ENCODE measurements at regions not wholly inside any gene's neighbourhood (a gene's known extent, or its start where the extent isn't known, plus 50 kb on each side); places are given as distances from the start of the nearest gene placed in this dataset.
"Not testable (repeated sequence)": the region's sequence is repeated elsewhere in the genome, so short reads cannot be mapped to it uniquely, and the experiment has no call there.

DNA sequence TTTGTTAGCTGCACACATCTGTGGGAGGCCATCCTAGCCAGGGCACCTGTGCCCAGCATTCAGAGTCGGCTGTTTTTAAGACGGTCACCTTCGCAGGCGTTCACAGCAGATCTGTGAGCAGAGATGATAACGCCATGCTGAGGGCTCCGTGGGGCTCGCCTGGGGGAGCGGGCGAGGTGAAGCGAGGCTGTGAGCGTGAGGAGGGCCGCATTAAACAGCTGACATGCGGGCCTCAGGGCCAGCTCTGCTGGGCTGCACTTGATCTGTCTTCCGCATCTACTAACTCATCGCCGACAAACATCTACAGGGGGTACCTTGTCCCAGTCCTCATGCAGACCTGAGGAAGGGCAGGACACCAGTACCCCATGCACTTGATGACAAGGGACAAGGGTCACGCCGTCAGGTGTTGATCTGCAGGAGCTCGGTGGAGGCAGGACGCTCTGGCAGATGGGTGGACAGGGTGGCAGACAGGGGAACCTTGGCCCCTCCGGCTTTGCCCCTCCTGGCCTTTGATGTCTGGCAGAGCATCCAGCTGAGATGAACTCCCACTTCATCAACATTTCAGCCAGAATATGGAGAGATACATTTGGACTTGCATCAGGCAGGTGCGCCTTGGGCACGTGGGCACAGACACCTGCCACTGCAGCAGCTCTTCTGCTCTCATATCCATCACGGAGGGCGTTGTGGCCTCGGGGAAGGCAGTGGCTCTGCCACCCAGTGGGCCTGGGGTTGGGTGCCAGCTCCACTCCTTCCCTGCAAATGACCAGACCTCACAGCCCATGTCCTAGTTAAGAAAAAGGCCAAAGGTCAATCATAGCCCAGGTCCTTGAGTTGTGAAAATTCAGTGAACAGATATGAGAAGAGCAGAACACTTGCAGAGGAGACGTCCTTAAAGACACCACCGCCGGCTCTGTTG is 822.9 kb downstream of the BRD1 start (continued):
- TF ChIP-seq, protein P1, sequence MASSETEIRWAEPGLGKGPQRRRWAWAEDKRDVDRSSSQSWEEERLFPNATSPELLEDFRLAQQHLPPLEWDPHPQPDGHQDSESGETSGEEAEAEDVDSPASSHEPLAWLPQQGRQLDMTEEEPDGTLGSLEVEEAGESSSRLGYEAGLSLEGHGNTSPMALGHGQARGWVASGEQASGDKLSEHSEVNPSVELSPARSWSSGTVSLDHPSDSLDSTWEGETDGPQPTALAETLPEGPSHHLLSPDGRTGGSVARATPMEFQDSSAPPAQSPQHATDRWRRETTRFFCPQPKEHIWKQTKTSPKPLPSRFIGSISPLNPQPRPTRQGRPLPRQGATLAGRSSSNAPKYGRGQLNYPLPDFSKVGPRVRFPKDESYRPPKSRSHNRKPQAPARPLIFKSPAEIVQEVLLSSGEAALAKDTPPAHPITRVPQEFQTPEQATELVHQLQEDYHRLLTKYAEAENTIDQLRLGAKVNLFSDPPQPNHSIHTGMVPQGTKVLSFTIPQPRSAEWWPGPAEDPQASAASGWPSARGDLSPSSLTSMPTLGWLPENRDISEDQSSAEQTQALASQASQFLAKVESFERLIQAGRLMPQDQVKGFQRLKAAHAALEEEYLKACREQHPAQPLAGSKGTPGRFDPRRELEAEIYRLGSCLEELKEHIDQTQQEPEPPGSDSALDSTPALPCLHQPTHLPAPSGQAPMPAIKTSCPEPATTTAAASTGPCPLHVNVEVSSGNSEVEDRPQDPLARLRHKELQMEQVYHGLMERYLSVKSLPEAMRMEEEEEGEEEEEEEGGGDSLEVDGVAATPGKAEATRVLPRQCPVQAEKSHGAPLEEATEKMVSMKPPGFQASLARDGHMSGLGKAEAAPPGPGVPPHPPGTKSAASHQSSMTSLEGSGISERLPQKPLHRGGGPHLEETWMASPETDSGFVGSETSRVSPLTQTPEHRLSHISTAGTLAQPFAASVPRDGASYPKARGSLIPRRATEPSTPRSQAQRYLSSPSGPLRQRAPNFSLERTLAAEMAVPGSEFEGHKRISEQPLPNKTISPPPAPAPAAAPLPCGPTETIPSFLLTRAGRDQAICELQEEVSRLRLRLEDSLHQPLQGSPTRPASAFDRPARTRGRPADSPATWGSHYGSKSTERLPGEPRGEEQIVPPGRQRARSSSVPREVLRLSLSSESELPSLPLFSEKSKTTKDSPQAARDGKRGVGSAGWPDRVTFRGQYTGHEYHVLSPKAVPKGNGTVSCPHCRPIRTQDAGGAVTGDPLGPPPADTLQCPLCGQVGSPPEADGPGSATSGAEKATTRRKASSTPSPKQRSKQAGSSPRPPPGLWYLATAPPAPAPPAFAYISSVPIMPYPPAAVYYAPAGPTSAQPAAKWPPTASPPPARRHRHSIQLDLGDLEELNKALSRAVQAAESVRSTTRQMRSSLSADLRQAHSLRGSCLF (CRISPR knock-in tag; IDR thresholded peaks at IDR 0.05; ENCODE audit: borderline replicate concordance): no peak
- TF ChIP-seq NR3C1 (CRISPR knock-in tag; IDR thresholded peaks at IDR 0.05) (no peak), TOPORS (CRISPR knock-in tag; IDR thresholded peaks at IDR 0.05) (no peak), ZNF788 (CRISPR knock-in tag; IDR thresholded peaks at IDR 0.05; ENCODE audit: borderline replicate concordance) (no peak), TCF7L2 (IDR thresholded peaks at IDR 0.05; ENCODE audit: low read depth, low read length) (no peak), ZNF768 (CRISPR knock-in tag; IDR thresholded peaks at IDR 0.05) (no peak), MAF1 (CRISPR knock-in tag; IDR thresholded peaks at IDR 0.05; ENCODE audit: borderline replicate concordance) (no peak), ATRX (CRISPR knock-in tag; IDR thresholded peaks at IDR 0.05; ENCODE audit: borderline replicate concordance) (no peak), POLR2A (IDR thresholded peaks at IDR 0.05; ENCODE audit: insufficient read depth in 1 of 2, low read depth in 2 of 2, low read length in 2 of 2) (no peak), ZNF556 (CRISPR knock-in tag; IDR thresholded peaks at IDR 0.05; ENCODE audit: borderline replicate concordance) (no peak)
- TF ChIP-seq, protein P2, sequence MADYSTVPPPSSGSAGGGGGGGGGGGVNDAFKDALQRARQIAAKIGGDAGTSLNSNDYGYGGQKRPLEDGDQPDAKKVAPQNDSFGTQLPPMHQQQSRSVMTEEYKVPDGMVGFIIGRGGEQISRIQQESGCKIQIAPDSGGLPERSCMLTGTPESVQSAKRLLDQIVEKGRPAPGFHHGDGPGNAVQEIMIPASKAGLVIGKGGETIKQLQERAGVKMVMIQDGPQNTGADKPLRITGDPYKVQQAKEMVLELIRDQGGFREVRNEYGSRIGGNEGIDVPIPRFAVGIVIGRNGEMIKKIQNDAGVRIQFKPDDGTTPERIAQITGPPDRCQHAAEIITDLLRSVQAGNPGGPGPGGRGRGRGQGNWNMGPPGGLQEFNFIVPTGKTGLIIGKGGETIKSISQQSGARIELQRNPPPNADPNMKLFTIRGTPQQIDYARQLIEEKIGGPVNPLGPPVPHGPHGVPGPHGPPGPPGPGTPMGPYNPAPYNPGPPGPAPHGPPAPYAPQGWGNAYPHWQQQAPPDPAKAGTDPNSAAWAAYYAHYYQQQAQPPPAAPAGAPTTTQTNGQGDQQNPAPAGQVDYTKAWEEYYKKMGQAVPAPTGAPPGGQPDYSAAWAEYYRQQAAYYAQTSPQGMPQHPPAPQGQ (CRISPR knock-in tag; IDR thresholded peaks at IDR 0.05; ENCODE audit: borderline replicate concordance): no peak

DNA sequence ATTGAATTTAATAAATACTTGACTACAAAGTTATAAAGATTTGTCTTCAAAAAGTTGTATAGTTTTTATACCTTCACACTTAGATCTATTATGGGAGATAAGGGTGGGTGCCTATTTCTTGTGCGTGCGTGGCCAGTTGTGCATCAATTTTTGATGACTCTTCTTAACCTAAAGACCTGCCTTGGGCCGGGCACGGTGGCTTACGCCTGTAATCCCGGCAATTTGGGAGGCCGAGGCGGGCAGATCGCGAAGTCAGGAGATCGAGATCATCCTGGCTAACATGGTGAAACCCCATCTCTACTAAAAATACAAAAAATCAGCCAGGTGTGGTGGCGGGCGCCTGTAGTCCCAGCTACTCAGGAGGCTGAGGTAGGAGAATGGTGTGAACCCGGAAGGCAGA is 830.1 kb downstream of the BRD1 start:
- ATAC-seq; H3K4me2 ChIP-seq (ENCODE audit: low read depth, low read length); H3K9ac ChIP-seq (ENCODE audit: insufficient read depth, low read depth, low read length); H3K4me3 ChIP-seq (replicated peaks in 1 of 3; ENCODE audit: insufficient read depth in 1 of 3, low read depth in 2 of 3, low read length in 3 of 3); H3K79me2 ChIP-seq (ENCODE audit: insufficient read depth, low read length); POLR2A ChIA-PET; DNase-seq (ENCODE audit: low spot score); H3K27ac ChIP-seq (ENCODE audit: extremely low read length, insufficient read depth, low read length); H3K36me3 ChIP-seq (replicated peaks in 1 of 2; ENCODE audit: control insufficient read depth in 1 of 2, insufficient read depth in 2 of 2, low read length in 2 of 2); H4K20me1 ChIP-seq (ENCODE audit: insufficient read depth, low read length); BruUV-seq (replicated peaks); CTCF ChIA-PET (ENCODE audit: low intra/inter-chr PET ratio, low total read pairs); FAIRE-seq; H2AFZ ChIP-seq (ENCODE audit: low read length); H3K27me3 ChIP-seq (ENCODE audit: control insufficient read depth in 1 of 2, insufficient read depth in 2 of 2, low read length in 2 of 2); in situ Hi-C loops (cut with HindIII; ENCODE audit: extremely low pct_ligation_motif_present, low pct_unique_long_range_greater_than_20kb); intact Hi-C loops (cut with micrococcal nuclease; ENCODE audit: unreplicated experiment): not testable (repeated sequence)
- Histone ChIP-seq H3K4me1 (ENCODE audit: insufficient read depth, low read length) (peaks cover 23% of the 10 kb centered on the region), H3K9me3 (ENCODE audit: low read length) (peaks cover 12% of the 10 kb centered on the region)
- 27% methylated on average over 14 of the region's 14 CpGs for WGBS (ENCODE audit: low lambda C conversion rate)

Measured in HepG2 (cell line).